Nephron progenitor cell (in vitro differentiated cells): ENCODE measurements at regions not wholly inside any gene's neighbourhood (a gene's known extent, or its start where the extent isn't known, plus 50 kb on each side); places are given as distances from the start of the nearest gene placed in this dataset.

Experiments used
- DNase-seq: peaks from one replicate; pipeline ENCODE4 v3.0.0; 2021
- H3K27ac Mint-ChIP-seq: 2 replicates; pipeline ENCODE4 v1.8.0; 2021; ENCODE audit warnings: mild to moderate bottlenecking, moderate library complexity, mixed read lengths
- H3K27me3 Mint-ChIP-seq: 2 replicates; pipeline ENCODE4 v1.8.0; 2021; ENCODE audit warnings: mild to moderate bottlenecking, low read depth, mixed read lengths; ENCODE audit not compliant: poor library complexity
- H3K36me3 Mint-ChIP-seq: 2 replicates; pipeline ENCODE4 v1.8.0; 2021; ENCODE audit warnings: low read depth, mixed read lengths
- H3K4me1 Mint-ChIP-seq: 2 replicates; pipeline ENCODE4 v1.8.0; 2021; ENCODE audit warnings: mixed read lengths
- H3K4me3 Mint-ChIP-seq: 2 replicates; pipeline ENCODE4 v1.8.0; 2021; ENCODE audit warnings: mild to moderate bottlenecking, moderate library complexity, mixed read lengths
- H3K9me3 Mint-ChIP-seq: 2 replicates; pipeline ENCODE4 v1.8.0; 2021; ENCODE audit warnings: mild to moderate bottlenecking, moderate library complexity, mixed read lengths
- TF ChIP-seq, protein P1 (sequence below): fragments of 200-600 bp; sonication (generic); IDR thresholded peaks from 2 replicates; pipeline ENCODE4 v1.5.0; 2021; ENCODE audit warnings: antibody characterized with exemption

GRCh38 chr3:180529778-180530177 is 72.2 kb upstream of the TTC14 start:
- Mint-ChIP-seq H3K36me3 (no peaks in the 10 kb centered on the region), H3K27me3 (peaks cover 4% of the 10 kb centered on the region), H3K4me3 (no peak overlapping the region), H3K9me3 (no peaks in the 10 kb centered on the region), H3K27ac (no peak overlapping the region), H3K4me1 (no peaks in the 10 kb centered on the region)
- DNase-seq, result no peak
- TF ChIP-seq, protein P1, sequence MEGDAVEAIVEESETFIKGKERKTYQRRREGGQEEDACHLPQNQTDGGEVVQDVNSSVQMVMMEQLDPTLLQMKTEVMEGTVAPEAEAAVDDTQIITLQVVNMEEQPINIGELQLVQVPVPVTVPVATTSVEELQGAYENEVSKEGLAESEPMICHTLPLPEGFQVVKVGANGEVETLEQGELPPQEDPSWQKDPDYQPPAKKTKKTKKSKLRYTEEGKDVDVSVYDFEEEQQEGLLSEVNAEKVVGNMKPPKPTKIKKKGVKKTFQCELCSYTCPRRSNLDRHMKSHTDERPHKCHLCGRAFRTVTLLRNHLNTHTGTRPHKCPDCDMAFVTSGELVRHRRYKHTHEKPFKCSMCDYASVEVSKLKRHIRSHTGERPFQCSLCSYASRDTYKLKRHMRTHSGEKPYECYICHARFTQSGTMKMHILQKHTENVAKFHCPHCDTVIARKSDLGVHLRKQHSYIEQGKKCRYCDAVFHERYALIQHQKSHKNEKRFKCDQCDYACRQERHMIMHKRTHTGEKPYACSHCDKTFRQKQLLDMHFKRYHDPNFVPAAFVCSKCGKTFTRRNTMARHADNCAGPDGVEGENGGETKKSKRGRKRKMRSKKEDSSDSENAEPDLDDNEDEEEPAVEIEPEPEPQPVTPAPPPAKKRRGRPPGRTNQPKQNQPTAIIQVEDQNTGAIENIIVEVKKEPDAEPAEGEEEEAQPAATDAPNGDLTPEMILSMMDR, result no peak

DNA sequence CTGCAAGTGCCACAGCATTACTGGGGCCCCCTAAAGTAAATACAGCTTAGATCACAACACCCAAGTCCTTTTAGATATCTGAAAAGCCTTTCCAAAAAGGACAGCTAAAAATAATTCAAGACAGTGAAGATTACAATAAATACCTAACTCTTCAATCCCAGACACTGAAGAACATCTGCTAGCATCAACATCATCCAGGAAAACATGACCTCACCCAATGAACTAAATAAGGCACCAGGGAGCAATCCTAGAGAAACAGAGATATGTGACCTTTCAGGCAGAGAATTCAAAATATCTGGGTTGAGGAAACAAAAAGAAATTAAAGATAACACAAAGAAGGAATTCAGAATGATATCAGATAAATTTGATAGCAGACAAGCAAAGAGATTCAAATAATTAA is 71.7 kb upstream of the TTC14 start:
- H3K4me1 Mint-ChIP-seq, result no peaks in the 10 kb centered on the region
- H3K27me3 Mint-ChIP-seq, result peaks cover 4% of the 10 kb centered on the region
- no peak overlapping the region for H3K27ac Mint-ChIP-seq
- DNase-seq, result no peak
- H3K9me3 Mint-ChIP-seq, result no peaks in the 10 kb centered on the region
- TF ChIP-seq, protein P1, result no peak
- no peaks in the 10 kb centered on the region for H3K36me3 Mint-ChIP-seq
- no peak overlapping the region for H3K4me3 Mint-ChIP-seq

DNA sequence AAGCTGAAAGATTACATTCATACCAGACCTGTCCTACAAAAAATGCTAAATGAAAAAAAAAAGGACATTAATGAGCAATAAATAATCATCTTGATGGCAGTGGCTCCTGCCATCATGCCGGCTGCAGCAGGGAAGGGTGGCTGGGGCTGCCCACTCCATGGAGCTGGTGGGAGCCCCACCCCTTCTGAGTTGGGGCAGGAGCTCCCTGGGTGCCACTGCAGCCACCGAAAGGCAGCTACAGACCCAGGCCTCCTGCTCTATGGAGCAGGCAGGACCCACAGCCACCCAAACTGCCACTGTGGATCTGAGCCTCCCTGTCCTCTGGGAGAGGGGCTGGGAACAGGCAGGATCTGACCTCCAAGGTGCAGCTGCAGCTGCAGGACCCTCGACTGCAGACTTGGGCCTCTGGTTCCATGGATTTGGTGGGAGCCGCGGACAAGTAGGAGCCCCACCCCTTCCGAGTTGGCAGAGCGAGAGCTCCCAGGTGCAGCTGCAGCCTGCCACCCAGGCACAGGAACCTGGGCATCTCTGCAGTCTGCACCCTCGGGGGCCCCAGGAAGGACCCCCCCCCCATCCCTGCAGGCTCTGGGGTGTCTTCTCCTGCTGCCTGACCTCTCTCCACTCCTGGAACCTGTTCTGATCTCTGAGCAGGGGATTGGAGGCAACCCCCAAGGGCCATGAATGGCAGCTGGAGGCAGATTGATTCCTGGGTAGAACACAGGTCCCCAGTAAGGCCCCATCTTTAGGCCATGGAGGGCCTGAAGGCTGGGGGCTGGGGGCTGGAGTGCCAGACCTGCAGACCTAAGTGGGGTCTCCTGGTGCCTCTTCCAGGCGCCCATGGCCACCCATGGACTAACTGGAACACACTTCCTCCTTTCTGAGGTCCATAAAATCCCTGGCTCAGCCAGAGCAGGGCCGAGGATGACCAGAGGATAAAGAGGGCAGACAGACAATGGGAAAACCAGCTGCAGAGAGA is 70.4 kb upstream of the TTC14 start:
- Mint-ChIP-seq H3K36me3 (no peaks in the 10 kb centered on the region), H3K4me1 (no peaks in the 10 kb centered on the region)
- no peak for DNase-seq

DNA sequence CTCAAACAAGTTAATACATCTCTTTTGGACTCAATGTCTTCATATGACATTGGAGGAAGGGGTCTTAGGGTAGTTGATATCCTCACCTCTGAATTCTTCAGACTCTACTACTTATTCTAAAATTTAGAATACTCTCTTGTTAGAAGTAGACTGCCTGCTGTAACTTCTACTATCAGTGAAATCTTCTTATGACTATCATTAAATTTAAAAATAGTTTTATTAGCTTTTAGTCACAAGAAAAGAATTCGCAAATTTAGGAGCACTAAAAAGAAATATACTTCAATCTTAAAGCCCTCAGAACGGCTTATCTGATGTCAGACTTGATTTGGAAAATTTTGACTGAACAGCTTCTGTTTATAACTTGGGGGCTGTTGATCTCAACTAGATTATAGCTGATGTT is 67.1 kb upstream of the TTC14 start:
- H3K4me1 Mint-ChIP-seq, result no peaks in the 10 kb centered on the region
- H3K4me3 Mint-ChIP-seq, result no peak overlapping the region
- no peak overlapping the region for H3K27ac Mint-ChIP-seq
- no peaks in the 10 kb centered on the region for H3K27me3 Mint-ChIP-seq
- TF ChIP-seq, protein P1, result no peak
- no peaks in the 10 kb centered on the region for H3K9me3 Mint-ChIP-seq
- DNase-seq, result no peak
- H3K36me3 Mint-ChIP-seq, result no peaks in the 10 kb centered on the region

More for the DNA sequence above, 70.4 kb upstream of the TTC14 start:
- H3K4me3 Mint-ChIP-seq, result no peak overlapping the region
- TF ChIP-seq, protein P1, result no peak
- H3K27me3 Mint-ChIP-seq, result peaks cover 3% of the 10 kb centered on the region
- H3K9me3 Mint-ChIP-seq, result no peaks in the 10 kb centered on the region
- no peak overlapping the region for H3K27ac Mint-ChIP-seq

- TF ChIP-seq, protein P1, result no peak
- Mint-ChIP-seq H3K4me1 (no peaks in the 10 kb centered on the region), H3K36me3 (no peaks in the 10 kb centered on the region), H3K27me3 (no peaks in the 10 kb centered on the region), H3K4me3 (no peak overlapping the region), H3K27ac (no peak overlapping the region), H3K9me3 (no peaks in the 10 kb centered on the region)
- DNase-seq, result no peak
Observed at GRCh38 chr3:180538493-180538892, 63.5 kb upstream of the TTC14 start.

- no peak for DNase-seq
Observed at GRCh38 chr3:180543877-180544276, 58.1 kb upstream of the TTC14 start.

More at GRCh38 chr3:180543877-180544276, 58.1 kb upstream of the TTC14 start:
- H3K36me3 Mint-ChIP-seq, result no peaks in the 10 kb centered on the region
- H3K9me3 Mint-ChIP-seq, result no peaks in the 10 kb centered on the region
- H3K4me1 Mint-ChIP-seq, result no peaks in the 10 kb centered on the region
- TF ChIP-seq, protein P1, result no peak
- H3K27ac Mint-ChIP-seq, result no peak overlapping the region
- H3K4me3 Mint-ChIP-seq, result no peak overlapping the region
- H3K27me3 Mint-ChIP-seq, result peaks cover 9% of the 10 kb centered on the region
